ENCODE measurements at regions not wholly inside any gene's neighbourhood (a gene's known extent, or its start where the extent isn't known, plus 50 kb on each side); places are given as distances from the start of the nearest gene placed in this dataset.

GRCh38 chr14:94679937-94680861 is 68.0 kb downstream of the SERPINA3 start (continued):
- TF ChIP-seq HIC2 (CRISPR knock-in tag; IDR thresholded peaks at IDR 0.05; ENCODE audit: low read depth) (no peak), ZNF639 (CRISPR knock-in tag; conservative IDR thresholded peaks at IDR 0.05) (no peak), NBN (conservative IDR thresholded peaks at IDR 0.05) (no peak), ELF3 (CRISPR knock-in tag; IDR thresholded peaks at IDR 0.05) (peak; percentile 55; the same call in 1 of the 2 replicates), ZNF609 (CRISPR knock-in tag; IDR thresholded peaks at IDR 0.05; ENCODE audit: borderline replicate concordance) (peak; percentile 60), TBP (CRISPR knock-in tag; IDR thresholded peaks at IDR 0.05) (no peak), PRDM10 (CRISPR knock-in tag; IDR thresholded peaks at IDR 0.05; ENCODE audit: low read depth) (no peak; the same call in 1 of the 2 replicates), RELA (CRISPR knock-in tag; IDR thresholded peaks at IDR 0.05) (no peak), SAP130 (CRISPR knock-in tag; IDR thresholded peaks at IDR 0.05; ENCODE audit: low read depth) (peak; percentile 53; the same call in 1 of the 2 replicates), ZBTB38 (CRISPR knock-in tag; IDR thresholded peaks at IDR 0.05) (no peak; the same call in 1 of the 2 replicates), PHF21A (CRISPR knock-in tag; IDR thresholded peaks at IDR 0.05) (0 out of 2 replicates have a peak, but pooled peaks have one; percentile 65), STAT6 (CRISPR knock-in tag; IDR thresholded peaks at IDR 0.05; ENCODE audit: borderline replicate concordance) (0 out of 2 replicates have a peak, but pooled peaks have one; percentile 55), NR2C2 (CRISPR knock-in tag; IDR thresholded peaks at IDR 0.05; ENCODE audit: borderline replicate concordance) (peak; percentile 53)

All from HepG2 (cell line).